HG02763 (cell line): ENCODE measurements at regions not wholly inside any gene's neighbourhood (a gene's known extent, or its start where the extent isn't known, plus 50 kb on each side); places are given as distances from the start of the nearest gene placed in this dataset.
A peak's percentile ranks its signal among the peaks of the same experiment; 100 is the strongest.
"Not testable (repeated sequence)": the region's sequence is repeated elsewhere in the genome, so short reads cannot be mapped to it uniquely, and the experiment has no call there.

Experiments
- ATAC-seq: cut with Tn5 transposase; IDR thresholded peaks from one replicate; pipeline ENCODE4 v1.9.1; 2021; ENCODE audit warnings: mild to moderate bottlenecking, moderate library complexity; ENCODE audit not compliant: unreplicated experiment

- ATAC-seq: no peak
Measured at GRCh38 chr7:131039355-131039762, 288.3 kb upstream of the MKLN1 start.

GRCh38 chr7:131039836-131040235 is 287.8 kb upstream of the MKLN1 start:
- ATAC-seq: no peak

GRCh38 chr7:131040467-131040932 is 287.2 kb upstream of the MKLN1 start:
- no peak for ATAC-seq

DNA sequence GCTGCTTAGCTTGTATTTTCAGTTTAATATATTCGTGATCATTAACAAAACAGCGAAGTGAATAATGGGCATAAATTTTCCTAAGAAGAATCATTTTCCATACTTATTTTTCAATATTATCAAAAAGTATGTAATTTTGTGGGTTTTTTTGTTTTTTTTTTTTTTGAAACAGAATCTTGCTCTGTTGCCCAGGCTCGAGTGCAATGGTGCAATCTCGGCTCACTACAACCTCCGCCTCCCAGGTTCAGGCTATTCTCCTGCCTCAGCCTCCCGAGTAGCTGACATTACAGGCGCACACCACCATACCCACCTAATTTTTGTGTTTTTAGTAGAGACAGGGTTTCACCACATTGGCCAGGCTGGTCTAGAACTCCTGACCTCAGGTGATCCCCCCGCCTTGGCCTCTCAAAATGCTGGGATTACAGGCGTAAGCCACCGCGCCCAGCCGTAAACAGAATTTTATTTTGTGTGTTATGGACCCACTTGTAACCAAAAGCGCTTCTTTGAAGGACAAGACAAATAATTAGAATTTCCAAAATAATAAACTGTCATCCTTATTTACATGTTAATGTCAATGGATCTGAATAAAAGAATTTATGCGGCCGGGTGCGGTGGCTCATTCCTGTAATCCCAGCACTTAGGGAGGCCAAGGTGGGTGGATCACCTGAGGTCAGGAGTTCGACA is 286.5 kb upstream of the MKLN1 start:
- ATAC-seq: not testable (repeated sequence)

- no peak for ATAC-seq
Measured at GRCh38 chr7:131042269-131043160, 285.2 kb upstream of the MKLN1 start.

DNA sequence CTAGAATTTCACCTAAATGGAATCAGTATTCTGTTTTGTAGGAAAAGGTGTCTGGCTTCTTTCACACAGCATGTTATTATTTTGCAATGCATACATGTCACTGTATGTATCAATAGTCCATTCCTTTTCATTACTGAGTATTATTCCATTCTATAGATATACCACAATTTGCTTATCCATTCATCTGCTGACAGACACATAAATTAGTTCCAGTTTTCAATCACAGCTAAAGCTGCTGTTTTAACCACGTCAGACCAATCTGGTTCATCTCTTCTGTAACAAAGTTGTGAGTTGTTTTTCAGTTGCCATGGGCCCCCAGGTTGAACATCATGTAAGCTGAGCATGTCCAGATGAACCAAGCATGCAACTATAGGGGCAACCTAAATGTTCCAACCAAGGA is 282.1 kb upstream of the MKLN1 start:
- no peak for ATAC-seq

GRCh38 chr7:131046246-131046645 is 281.4 kb upstream of the MKLN1 start:
- ATAC-seq: no peak

- no peak for ATAC-seq
Measured at GRCh38 chr7:131047651-131048304, 279.9 kb upstream of the MKLN1 start.

DNA sequence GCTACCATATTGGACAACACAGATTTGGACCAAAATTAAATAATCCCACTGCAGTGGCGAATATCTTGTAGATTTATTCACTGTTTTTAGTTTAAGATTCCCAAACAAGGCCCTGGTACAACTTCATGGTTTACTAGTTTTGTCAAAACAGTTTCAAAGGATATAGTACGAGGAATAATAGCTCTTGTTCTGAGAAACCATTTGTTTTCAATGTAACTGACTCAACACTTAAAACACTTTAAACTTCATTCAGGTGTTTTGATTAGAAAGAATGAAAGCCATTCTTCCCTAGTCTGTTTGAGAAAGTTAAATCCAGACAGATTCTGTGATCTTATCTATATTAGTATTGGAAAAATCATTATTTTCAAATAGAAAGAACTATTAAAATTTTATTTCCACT is 276.4 kb upstream of the MKLN1 start:
- no peak for ATAC-seq

- ATAC-seq: no peak
Measured at GRCh38 chr7:131052285-131052904, 275.3 kb upstream of the MKLN1 start.

DNA sequence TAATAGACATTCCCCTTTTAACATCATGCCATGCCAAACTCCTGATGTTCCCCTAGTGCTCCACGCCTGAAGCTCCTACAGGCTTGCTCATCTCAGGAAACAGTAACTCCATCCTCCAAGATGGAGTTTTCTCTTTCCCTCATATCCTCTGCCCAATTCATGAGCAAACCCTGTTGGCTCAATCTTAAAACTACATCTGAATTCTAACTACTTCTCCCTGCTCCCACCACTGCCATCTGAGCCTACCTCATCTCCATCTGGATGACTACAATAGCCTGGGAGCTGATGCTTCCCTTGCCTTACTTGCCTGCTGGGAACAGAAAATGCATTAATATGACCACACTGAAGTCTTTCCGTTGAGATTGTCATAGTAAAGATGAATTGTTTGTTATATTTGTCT is 271.7 kb upstream of the MKLN1 start:
- ATAC-seq: no peak

DNA sequence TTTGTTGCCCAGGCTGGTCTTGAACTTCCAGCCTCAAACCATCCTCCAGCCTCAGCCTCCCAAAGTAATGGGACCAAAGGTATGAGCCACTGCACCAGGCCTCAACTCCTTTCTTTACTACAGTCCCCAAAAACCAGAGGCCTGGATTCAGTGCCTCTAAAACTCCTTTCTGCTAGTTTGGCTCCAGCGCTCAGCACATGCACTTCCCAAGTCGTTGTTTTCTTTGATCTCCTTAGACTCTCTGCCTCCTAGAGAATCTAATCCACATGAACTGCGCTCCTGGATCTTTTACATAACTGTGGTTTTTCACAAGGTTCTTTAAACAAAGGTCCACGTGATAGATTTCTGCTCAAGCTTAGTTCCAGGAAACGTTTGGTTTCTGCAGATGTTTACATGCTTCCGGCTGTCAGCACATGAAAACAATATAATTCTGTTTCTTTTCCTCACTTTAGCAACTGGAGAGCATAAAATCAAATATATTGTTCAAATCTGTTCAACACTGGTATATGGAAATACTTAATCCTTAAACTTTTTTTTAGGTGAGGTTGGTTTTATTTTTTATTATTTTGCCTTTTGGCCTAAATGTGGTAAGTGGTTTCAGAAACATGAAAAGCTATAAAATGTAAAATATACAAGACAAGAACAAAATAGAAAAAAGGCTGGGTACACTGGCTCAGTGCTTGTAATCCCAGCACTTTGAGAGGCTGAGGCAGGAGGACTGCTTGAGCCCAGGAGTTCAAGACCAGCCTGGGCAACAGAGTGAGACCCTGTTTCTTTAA is 270.5 kb upstream of the MKLN1 start:
- ATAC-seq: peak; percentile 75

GRCh38 chr7:131057794-131058070 is 269.9 kb upstream of the MKLN1 start:
- ATAC-seq: peak; percentile 35

- ATAC-seq: not testable (repeated sequence)
Measured at GRCh38 chr7:131058561-131059288, 269.0 kb upstream of the MKLN1 start.

GRCh38 chr7:131059401-131059800 is 268.3 kb upstream of the MKLN1 start:
- ATAC-seq: not testable (repeated sequence)

DNA sequence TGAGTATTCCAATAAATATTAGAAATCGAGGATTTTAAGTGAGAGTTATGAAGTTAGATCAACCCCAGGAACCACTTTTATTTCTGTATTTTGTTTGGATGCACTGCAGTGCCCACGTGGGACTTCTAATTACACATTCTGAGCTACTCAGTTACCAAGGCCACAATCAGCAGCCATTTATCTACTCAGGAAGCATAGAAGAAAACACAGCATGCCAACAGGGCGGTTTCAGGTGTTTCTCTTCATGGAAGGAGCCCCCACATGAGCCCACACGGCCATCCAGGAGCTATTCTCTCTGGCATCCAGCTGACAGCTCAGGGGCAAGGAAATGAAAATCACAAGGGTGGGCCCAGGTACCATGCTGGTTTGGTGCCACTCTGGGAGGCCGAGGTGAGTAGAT is 266.5 kb upstream of the MKLN1 start:
- ATAC-seq: no peak

- ATAC-seq: no peak
Measured at GRCh38 chr7:131061818-131062217, 265.9 kb upstream of the MKLN1 start.

DNA sequence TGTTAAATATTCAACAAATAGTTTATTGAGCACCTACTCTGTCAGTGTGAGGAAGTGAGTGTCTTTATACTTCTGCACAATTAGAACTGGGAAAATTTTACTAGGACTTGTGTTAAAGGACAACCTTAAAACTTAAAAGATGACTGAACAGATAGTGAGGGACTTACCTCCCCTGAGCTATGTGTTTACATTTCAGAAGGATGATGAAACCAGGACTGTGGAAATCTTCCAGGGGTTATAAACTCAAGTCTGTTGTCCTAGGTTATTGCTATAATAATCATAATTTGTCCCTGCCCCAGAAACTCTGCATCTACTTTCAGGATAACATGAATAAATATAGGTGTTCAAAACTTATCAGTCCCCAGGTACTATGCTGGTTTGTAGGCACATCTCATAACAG is 261.0 kb upstream of the MKLN1 start:
- no peak for ATAC-seq

- ATAC-seq: no peak
Measured at GRCh38 chr7:131067220-131067619, 260.5 kb upstream of the MKLN1 start.

- ATAC-seq: no peak
Measured at GRCh38 chr7:131068604-131069021, 259.1 kb upstream of the MKLN1 start.
